ENCODE measurements at regions not wholly inside any gene's neighbourhood (a gene's known extent, or its start where the extent isn't known, plus 50 kb on each side); places are given as distances from the start of the nearest gene placed in this dataset.
"Not testable (repeated sequence)": the region's sequence is repeated elsewhere in the genome, so short reads cannot be mapped to it uniquely, and the experiment has no call there.

- H3K4me3 ChIP-seq (ENCODE audit: low read length) = no peak overlapping the region
- no peaks in the 10 kb centered on the region for H3K9me3 ChIP-seq (ENCODE audit: control insufficient read depth, insufficient read depth, low read length)
- WGBS (ENCODE audit: insufficient coverage, insufficient read length) = no CpG with 5 or more reads among the region's 8 CpGs
- H3K4me1 ChIP-seq (ENCODE audit: control insufficient read depth, insufficient read depth, low read length) = peaks cover 3% of the 10 kb centered on the region; the same call in 1 of the 2 replicates
- H3K27ac ChIP-seq (ENCODE audit: low read length) = no peak overlapping the region
- H3K36me3 ChIP-seq (ENCODE audit: control insufficient read depth, insufficient read depth, low read length) = no peaks in the 10 kb centered on the region
- DNase-seq (ENCODE audit: low read depth, low spot score) = no peak
- no peaks in the 10 kb centered on the region for H3K27me3 ChIP-seq (ENCODE audit: control insufficient read depth, insufficient read depth, low read length)
Measured at GRCh38 chr6:15915508-15916178, 213.2 kb upstream of the MYLIP start.

GRCh38 chr6:15914553-15914952, 214.3 kb upstream of the MYLIP start:
- no CpG with 5 or more reads among the region's 2 CpGs for WGBS (ENCODE audit: insufficient coverage, insufficient read length)
- no peak for DNase-seq (ENCODE audit: low read depth, low spot score)
- Histone ChIP-seq H3K4me3 (ENCODE audit: low read length) (no peak overlapping the region), H3K36me3 (ENCODE audit: control insufficient read depth, insufficient read depth, low read length) (no peaks in the 10 kb centered on the region), H3K9me3 (ENCODE audit: control insufficient read depth, insufficient read depth, low read length) (no peaks in the 10 kb centered on the region), H3K27me3 (ENCODE audit: control insufficient read depth, insufficient read depth, low read length) (no peaks in the 10 kb centered on the region), H3K27ac (ENCODE audit: low read length) (no peak overlapping the region), H3K4me1 (ENCODE audit: control insufficient read depth, insufficient read depth, low read length) (peaks cover 5% of the 10 kb centered on the region; the same call in 1 of the 2 replicates)

- no peaks in the 10 kb centered on the region for H3K36me3 ChIP-seq (ENCODE audit: control insufficient read depth, insufficient read depth, low read length)
- H3K27me3 ChIP-seq (ENCODE audit: control insufficient read depth, insufficient read depth, low read length) = no peaks in the 10 kb centered on the region
- no peak overlapping the region for H3K27ac ChIP-seq (ENCODE audit: low read length)
- WGBS (ENCODE audit: insufficient coverage, insufficient read length) = no CpG with 5 or more reads among the region's 2 CpGs
- DNase-seq (ENCODE audit: low read depth, low spot score) = no peak
- no peak overlapping the region for H3K4me3 ChIP-seq (ENCODE audit: low read length)
- H3K4me1 ChIP-seq (ENCODE audit: control insufficient read depth, insufficient read depth, low read length) = peaks cover 8% of the 10 kb centered on the region; the same call in 1 of the 2 replicates
- H3K9me3 ChIP-seq (ENCODE audit: control insufficient read depth, insufficient read depth, low read length) = no peaks in the 10 kb centered on the region
Measured at GRCh38 chr6:15913573-15913972, 215.3 kb upstream of the MYLIP start.

GRCh38 chr6:15912505-15913400, 216.1 kb upstream of the MYLIP start:
- no CpG with 5 or more reads among the region's 9 CpGs for WGBS (ENCODE audit: insufficient coverage, insufficient read length)
- Histone ChIP-seq H3K27ac (ENCODE audit: low read length) (no peak overlapping the region), H3K36me3 (ENCODE audit: control insufficient read depth, insufficient read depth, low read length) (no peaks in the 10 kb centered on the region), H3K4me3 (ENCODE audit: low read length) (no peak overlapping the region), H3K9me3 (ENCODE audit: control insufficient read depth, insufficient read depth, low read length) (no peaks in the 10 kb centered on the region), H3K4me1 (ENCODE audit: control insufficient read depth, insufficient read depth, low read length) (peaks cover 8% of the 10 kb centered on the region; the same call in 1 of the 2 replicates), H3K27me3 (ENCODE audit: control insufficient read depth, insufficient read depth, low read length) (no peaks in the 10 kb centered on the region)
- no peak for DNase-seq (ENCODE audit: low read depth, low spot score)

GRCh38 chr6:15911753-15912504, 217.0 kb upstream of the MYLIP start:
- H3K4me3 ChIP-seq (ENCODE audit: low read length) = no peak overlapping the region
- H3K27ac ChIP-seq (ENCODE audit: low read length) = no peak overlapping the region
- no peaks in the 10 kb centered on the region for H3K27me3 ChIP-seq (ENCODE audit: control insufficient read depth, insufficient read depth, low read length)
- WGBS (ENCODE audit: insufficient coverage, insufficient read length) = no CpG with 5 or more reads among the region's 6 CpGs
- H3K36me3 ChIP-seq (ENCODE audit: control insufficient read depth, insufficient read depth, low read length) = no peaks in the 10 kb centered on the region
- no peak for DNase-seq (ENCODE audit: low read depth, low spot score)
- peaks cover 8% of the 10 kb centered on the region; the same call in 1 of the 2 replicates for H3K4me1 ChIP-seq (ENCODE audit: control insufficient read depth, insufficient read depth, low read length)
- H3K9me3 ChIP-seq (ENCODE audit: control insufficient read depth, insufficient read depth, low read length) = no peaks in the 10 kb centered on the region

GRCh38 chr6:15909290-15910070, 219.4 kb upstream of the MYLIP start:
- H3K27me3 ChIP-seq (ENCODE audit: control insufficient read depth, insufficient read depth, low read length) = no peaks in the 10 kb centered on the region
- H3K4me3 ChIP-seq (ENCODE audit: low read length) = no peak overlapping the region
- H3K4me1 ChIP-seq (ENCODE audit: control insufficient read depth, insufficient read depth, low read length) = peaks cover 17% of the 10 kb centered on the region; the same call in 1 of the 2 replicates
- no peak for DNase-seq (ENCODE audit: low read depth, low spot score)
- no CpG with 5 or more reads among the region's 10 CpGs for WGBS (ENCODE audit: insufficient coverage, insufficient read length)
- H3K27ac ChIP-seq (ENCODE audit: low read length) = no peak overlapping the region
- H3K9me3 ChIP-seq (ENCODE audit: control insufficient read depth, insufficient read depth, low read length) = no peaks in the 10 kb centered on the region
- H3K36me3 ChIP-seq (ENCODE audit: control insufficient read depth, insufficient read depth, low read length) = no peaks in the 10 kb centered on the region

GRCh38 chr6:15908871-15909270, 220.0 kb upstream of the MYLIP start:
- Histone ChIP-seq H3K4me1 (ENCODE audit: control insufficient read depth, insufficient read depth, low read length) (peaks cover 17% of the 10 kb centered on the region; the same call in 1 of the 2 replicates), H3K36me3 (ENCODE audit: control insufficient read depth, insufficient read depth, low read length) (no peaks in the 10 kb centered on the region), H3K4me3 (ENCODE audit: low read length) (no peak overlapping the region), H3K27ac (ENCODE audit: low read length) (no peak overlapping the region), H3K27me3 (ENCODE audit: control insufficient read depth, insufficient read depth, low read length) (no peaks in the 10 kb centered on the region), H3K9me3 (ENCODE audit: control insufficient read depth, insufficient read depth, low read length) (no peaks in the 10 kb centered on the region)
- no peak for DNase-seq (ENCODE audit: low read depth, low spot score)
- 100% methylated on average over 2 of the region's 5 CpGs for WGBS (ENCODE audit: insufficient coverage, insufficient read length)

- H3K27ac ChIP-seq (ENCODE audit: low read length) = no peak overlapping the region
- WGBS (ENCODE audit: insufficient coverage, insufficient read length) = no CpG with 5 or more reads among the region's 11 CpGs
- DNase-seq (ENCODE audit: low read depth, low spot score) = no peak
- H3K4me1 ChIP-seq (ENCODE audit: control insufficient read depth, insufficient read depth, low read length) = peaks cover 17% of the 10 kb centered on the region; the same call in 1 of the 2 replicates
- H3K36me3 ChIP-seq (ENCODE audit: control insufficient read depth, insufficient read depth, low read length) = no peaks in the 10 kb centered on the region
- no peaks in the 10 kb centered on the region for H3K9me3 ChIP-seq (ENCODE audit: control insufficient read depth, insufficient read depth, low read length)
- no peaks in the 10 kb centered on the region for H3K27me3 ChIP-seq (ENCODE audit: control insufficient read depth, insufficient read depth, low read length)
- no peak overlapping the region for H3K4me3 ChIP-seq (ENCODE audit: low read length)
Measured at GRCh38 chr6:15907914-15908518, 220.9 kb upstream of the MYLIP start.

- WGBS (ENCODE audit: insufficient coverage, insufficient read length) = no CpG with 5 or more reads among the region's 7 CpGs
- H3K27ac ChIP-seq (ENCODE audit: low read length); H3K4me3 ChIP-seq (ENCODE audit: low read length); H3K27me3 ChIP-seq (ENCODE audit: control insufficient read depth, insufficient read depth, low read length); DNase-seq (ENCODE audit: low read depth, low spot score); H3K36me3 ChIP-seq (ENCODE audit: control insufficient read depth, insufficient read depth, low read length); H3K9me3 ChIP-seq (ENCODE audit: control insufficient read depth, insufficient read depth, low read length): not testable (repeated sequence)
- peaks cover 16% of the 10 kb centered on the region; the same call in 1 of the 2 replicates for H3K4me1 ChIP-seq (ENCODE audit: control insufficient read depth, insufficient read depth, low read length)
Measured at GRCh38 chr6:15907220-15907913, 221.5 kb upstream of the MYLIP start.

Measured in iPS DF 6.9 (cell line).